SK-N-SH treated with all-trans-retinoic acid at 6 μM for 48 hours (cell line): ENCODE measurements at regions not wholly inside any gene's neighbourhood (a gene's known extent, or its start where the extent isn't known, plus 50 kb on each side); places are given as distances from the start of the nearest gene placed in this dataset.

Source experiments
- ARNTL ChIP-seq: fragments of 450-650 bp; formaldehyde crosslinking; IDR thresholded peaks from 2 replicates; pipeline ENCODE4 v1.5.0; 2020; ENCODE audit warnings: low read depth, mild to moderate bottlenecking, moderate library complexity, borderline replicate concordance
- ZFP3 ChIP-seq: fragments of 250-450 bp; sonication (Bioruptor Pico); IDR thresholded peaks from 2 replicates; pipeline ENCODE4 v1.5.0; 2020; ENCODE audit warnings: mild to moderate bottlenecking, moderate library complexity
- ZFP30 ChIP-seq: fragments of 450-650 bp; formaldehyde crosslinking; IDR thresholded peaks from 2 replicates; pipeline ENCODE4 v1.5.0; 2022; ENCODE audit warnings: mild to moderate bottlenecking, moderate library complexity
- ZNF565 ChIP-seq: fragments of 450-650 bp; formaldehyde crosslinking; conservative IDR thresholded peaks from 2 replicates; pipeline ENCODE4 v1.5.0; 2020; ENCODE audit warnings: low read depth, mild to moderate bottlenecking, moderate library complexity
- ZNF70 ChIP-seq: fragments of 450-650 bp; formaldehyde crosslinking; IDR thresholded peaks from 2 replicates; pipeline ENCODE4 v1.5.0; 2020; ENCODE audit warnings: mild to moderate bottlenecking, moderate library complexity
- ZNF8 ChIP-seq: fragments of 450-650 bp; formaldehyde crosslinking; IDR thresholded peaks from 2 replicates; pipeline ENCODE4 v1.5.0; 2020; ENCODE audit warnings: mild to moderate bottlenecking, moderate library complexity
- TF ChIP-seq, protein P1 (sequence below): fragments of 250-450 bp; sonication (Bioruptor Pico); IDR thresholded peaks from 2 replicates; pipeline ENCODE4 v1.5.0; 2020; ENCODE audit warnings: mild to moderate bottlenecking, moderate library complexity
- TF ChIP-seq, protein P2 (sequence below): fragments of 250-450 bp; sonication (Bioruptor Pico); IDR thresholded peaks from 2 replicates; pipeline ENCODE4 v1.8.0; 2020; ENCODE audit warnings: mild to moderate bottlenecking, moderate library complexity, borderline replicate concordance
- TF ChIP-seq, protein P3 (sequence below): fragments of 250-450 bp; sonication (Bioruptor Pico); IDR thresholded peaks from 2 replicates; pipeline ENCODE4 v1.5.1; 2020; ENCODE audit warnings: low read depth, mild to moderate bottlenecking, moderate library complexity

DNA sequence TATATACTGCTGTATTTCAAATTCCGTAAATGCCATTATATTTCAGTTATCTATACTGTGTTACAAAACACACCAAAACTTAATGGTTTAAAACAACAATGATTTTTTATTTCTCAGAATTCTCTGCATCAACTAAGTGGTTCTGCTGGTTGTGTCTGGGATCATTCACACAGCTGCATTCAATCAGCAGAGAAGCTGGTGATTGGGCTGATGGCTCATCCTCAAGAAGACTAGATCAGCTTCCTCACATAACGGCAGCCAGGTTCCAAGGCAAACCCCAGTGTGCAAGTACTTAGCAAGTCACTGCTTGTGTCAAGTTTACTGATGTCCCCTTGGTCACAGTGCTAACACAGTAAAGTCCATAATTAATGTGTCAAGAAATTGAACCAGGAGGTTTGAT lies 86.3 kb upstream of the VANGL1 start:
- TF ChIP-seq, protein P1, sequence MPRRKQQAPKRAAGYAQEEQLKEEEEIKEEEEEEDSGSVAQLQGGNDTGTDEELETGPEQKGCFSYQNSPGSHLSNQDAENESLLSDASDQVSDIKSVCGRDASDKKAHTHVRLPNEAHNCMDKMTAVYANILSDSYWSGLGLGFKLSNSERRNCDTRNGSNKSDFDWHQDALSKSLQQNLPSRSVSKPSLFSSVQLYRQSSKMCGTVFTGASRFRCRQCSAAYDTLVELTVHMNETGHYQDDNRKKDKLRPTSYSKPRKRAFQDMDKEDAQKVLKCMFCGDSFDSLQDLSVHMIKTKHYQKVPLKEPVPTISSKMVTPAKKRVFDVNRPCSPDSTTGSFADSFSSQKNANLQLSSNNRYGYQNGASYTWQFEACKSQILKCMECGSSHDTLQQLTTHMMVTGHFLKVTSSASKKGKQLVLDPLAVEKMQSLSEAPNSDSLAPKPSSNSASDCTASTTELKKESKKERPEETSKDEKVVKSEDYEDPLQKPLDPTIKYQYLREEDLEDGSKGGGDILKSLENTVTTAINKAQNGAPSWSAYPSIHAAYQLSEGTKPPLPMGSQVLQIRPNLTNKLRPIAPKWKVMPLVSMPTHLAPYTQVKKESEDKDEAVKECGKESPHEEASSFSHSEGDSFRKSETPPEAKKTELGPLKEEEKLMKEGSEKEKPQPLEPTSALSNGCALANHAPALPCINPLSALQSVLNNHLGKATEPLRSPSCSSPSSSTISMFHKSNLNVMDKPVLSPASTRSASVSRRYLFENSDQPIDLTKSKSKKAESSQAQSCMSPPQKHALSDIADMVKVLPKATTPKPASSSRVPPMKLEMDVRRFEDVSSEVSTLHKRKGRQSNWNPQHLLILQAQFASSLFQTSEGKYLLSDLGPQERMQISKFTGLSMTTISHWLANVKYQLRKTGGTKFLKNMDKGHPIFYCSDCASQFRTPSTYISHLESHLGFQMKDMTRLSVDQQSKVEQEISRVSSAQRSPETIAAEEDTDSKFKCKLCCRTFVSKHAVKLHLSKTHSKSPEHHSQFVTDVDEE (CRISPR knock-in tag): no peak
- TF ChIP-seq, protein P2, sequence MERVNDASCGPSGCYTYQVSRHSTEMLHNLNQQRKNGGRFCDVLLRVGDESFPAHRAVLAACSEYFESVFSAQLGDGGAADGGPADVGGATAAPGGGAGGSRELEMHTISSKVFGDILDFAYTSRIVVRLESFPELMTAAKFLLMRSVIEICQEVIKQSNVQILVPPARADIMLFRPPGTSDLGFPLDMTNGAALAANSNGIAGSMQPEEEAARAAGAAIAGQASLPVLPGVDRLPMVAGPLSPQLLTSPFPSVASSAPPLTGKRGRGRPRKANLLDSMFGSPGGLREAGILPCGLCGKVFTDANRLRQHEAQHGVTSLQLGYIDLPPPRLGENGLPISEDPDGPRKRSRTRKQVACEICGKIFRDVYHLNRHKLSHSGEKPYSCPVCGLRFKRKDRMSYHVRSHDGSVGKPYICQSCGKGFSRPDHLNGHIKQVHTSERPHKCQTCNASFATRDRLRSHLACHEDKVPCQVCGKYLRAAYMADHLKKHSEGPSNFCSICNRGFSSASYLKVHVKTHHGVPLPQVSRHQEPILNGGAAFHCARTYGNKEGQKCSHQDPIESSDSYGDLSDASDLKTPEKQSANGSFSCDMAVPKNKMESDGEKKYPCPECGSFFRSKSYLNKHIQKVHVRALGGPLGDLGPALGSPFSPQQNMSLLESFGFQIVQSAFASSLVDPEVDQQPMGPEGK (CRISPR knock-in tag): no peak
- TF ChIP-seq, protein P3, sequence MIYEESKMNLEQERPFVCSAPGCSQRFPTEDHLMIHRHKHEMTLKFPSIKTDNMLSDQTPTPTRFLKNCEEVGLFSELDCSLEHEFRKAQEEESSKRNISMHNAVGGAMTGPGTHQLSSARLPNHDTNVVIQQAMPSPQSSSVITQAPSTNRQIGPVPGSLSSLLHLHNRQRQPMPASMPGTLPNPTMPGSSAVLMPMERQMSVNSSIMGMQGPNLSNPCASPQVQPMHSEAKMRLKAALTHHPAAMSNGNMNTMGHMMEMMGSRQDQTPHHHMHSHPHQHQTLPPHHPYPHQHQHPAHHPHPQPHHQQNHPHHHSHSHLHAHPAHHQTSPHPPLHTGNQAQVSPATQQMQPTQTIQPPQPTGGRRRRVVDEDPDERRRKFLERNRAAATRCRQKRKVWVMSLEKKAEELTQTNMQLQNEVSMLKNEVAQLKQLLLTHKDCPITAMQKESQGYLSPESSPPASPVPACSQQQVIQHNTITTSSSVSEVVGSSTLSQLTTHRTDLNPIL (CRISPR knock-in tag): no peak
- no peak for TF ChIP-seq ZNF70
- no peak for TF ChIP-seq ARNTL
- no peak for TF ChIP-seq ZNF8
- no peak for TF ChIP-seq ZFP30 (CRISPR knock-in tag)
- TF ChIP-seq ZNF565 (CRISPR knock-in tag): no peak
- TF ChIP-seq ZFP3 (CRISPR knock-in tag): no peak
